ENCODE measurements at regions not wholly inside any gene's neighbourhood (a gene's known extent, or its start where the extent isn't known, plus 50 kb on each side); places are given as distances from the start of the nearest gene placed in this dataset.

- DNase-seq: no peak
Observed at GRCh38 chr6:87935196-87935595, 112.4 kb upstream of the SPACA1 start.

DNA sequence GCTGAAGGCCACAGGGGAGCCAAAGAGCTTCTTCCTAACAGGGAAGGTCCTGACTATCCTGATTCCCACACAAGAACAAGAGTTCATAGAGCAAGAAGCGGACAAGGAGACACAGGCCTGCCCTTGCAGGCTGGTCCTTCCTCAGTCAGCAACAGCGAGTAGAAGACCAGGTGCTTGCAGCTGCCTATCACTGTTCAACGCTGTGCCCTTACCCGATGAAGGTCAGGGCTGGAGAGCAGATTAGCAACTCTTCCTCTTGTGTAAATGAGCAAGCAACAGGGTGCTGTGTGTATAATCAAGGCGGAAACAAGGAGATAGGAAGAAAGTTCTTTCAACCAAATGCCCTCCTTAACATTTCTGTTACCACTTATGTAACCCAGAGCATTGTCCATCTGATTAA, 115.3 kb upstream of the SPACA1 start:
- no peak for DNase-seq

DNA sequence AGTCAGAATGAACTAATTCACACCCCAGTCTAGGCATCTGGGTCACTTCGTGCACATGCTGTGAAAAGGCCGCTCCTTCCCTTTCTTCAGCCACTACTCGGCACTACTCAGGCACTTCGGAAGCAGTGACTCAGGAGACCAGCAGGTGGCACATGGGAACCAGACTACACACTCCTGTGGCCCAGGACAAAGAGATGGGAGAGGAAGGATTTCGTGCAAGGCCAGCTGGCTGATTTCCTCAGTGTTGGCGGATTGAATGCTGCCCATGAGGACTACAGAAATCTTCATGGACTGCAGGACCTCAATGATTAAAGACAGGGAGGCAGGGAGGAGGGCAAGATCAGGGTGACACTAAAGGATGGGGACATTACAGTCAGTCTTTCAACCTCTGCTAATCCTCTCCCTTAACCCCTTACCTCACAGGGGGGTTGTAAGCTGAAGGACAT, 117.8 kb upstream of the SPACA1 start:
- DNase-seq: peak; percentile 87

DNA sequence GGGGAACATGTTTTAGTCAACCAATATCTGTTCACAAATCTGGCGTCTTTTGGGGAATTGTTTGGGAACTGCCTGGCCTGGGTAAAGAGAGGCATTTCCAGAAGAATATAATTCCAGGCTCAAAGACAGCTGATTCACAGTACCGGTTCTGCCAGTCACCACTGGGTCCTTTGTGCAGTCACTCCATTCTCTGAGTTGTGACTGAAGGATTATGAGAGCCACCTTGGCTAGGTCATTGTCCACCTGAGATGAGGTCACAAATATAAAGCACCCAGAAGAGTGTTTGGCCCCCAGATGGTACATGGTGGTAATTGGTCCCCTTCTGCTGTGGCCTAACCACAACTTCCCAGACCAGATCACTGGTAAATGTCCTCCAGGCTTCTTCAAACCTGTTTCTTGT, 121.0 kb upstream of the SPACA1 start:
- DNase-seq: no peak

- no peak for DNase-seq
Observed at GRCh38 chr6:87926072-87926471, 121.6 kb upstream of the SPACA1 start.

DNA sequence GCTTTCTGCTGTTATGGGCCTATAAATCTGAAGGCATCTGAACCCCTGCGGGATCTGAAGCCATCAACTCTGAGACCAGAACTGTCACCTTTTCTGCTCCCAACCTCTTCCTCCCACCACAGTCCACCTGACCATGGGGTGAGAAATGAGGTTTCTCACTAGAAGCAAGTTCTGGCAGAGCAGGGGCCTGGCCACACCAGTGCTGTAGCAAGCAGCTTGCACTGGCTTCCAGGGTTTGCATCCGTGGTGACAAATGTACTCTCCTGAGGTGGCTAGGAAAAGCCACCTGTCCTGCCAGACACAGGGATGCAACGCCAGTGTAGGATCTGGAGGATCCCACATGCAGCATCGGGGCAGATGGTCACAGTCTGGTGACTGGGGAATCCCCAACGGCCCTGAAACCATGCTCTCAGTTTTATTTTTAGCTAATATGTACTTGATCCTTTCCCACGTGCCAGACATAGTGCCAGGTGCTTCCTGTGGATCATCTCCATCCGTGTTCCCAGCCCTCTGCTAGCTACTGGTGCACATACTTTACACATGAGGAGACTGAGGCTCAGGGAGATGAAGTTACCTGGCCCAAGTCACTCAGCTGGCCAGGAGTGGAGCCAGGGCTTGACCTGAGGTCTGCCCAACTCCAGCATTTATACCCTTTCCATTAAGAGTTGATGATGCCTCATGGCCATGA, 122.1 kb upstream of the SPACA1 start:
- no peak for DNase-seq

DNA sequence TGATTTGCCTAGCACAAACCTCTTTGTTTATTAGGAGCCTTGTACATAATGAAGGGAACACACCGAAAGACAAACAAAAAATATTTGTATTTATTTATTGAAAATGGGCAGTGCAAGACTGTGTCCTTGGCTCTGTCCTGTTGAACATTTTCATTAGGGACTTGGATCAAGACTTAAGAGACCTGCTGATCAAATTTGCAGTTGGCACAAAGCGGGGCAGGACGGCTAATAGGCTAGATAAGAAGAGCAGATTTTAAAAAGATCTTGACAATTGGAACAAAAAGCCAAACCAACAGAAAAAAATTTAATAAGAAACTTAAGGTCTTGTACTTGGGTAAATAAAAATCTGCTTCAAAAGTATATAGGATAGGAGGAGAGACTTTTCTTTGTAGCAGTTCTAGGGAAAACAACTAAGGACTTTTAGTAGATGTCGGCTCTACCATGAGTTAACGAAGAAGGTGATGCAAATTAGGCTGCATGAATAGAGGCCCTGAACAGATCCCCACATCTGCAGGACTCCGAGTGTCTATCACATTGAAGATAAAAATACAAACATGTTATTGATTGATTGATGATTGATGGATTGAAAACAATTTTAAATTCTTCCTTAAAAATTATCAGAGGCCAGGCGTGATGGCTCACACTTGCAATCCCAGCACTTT, 124.1 kb upstream of the SPACA1 start:
- DNase-seq: no peak

DNA sequence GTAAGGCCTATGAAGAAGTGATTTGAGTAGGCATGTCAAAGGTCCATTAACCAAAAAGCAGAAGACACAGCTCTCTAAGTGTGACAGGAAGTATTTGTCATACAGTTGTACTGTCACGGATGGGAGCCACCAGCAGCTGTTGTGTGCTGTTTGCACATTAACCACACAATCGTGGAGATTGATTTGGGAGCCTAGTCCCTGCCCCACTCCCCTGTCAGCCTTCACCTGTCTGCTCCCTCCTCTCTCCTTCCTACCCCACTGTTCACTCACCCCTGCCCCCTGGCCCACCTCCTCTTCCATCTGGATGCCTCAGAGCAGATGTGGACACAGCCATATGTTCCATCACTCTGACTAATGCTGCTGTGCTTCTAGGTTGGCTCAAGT, 124.7 kb upstream of the SPACA1 start:
- no peak for DNase-seq

GRCh38 chr6:87922196-87922946, 125.3 kb upstream of the SPACA1 start:
- DNase-seq: no peak

DNA sequence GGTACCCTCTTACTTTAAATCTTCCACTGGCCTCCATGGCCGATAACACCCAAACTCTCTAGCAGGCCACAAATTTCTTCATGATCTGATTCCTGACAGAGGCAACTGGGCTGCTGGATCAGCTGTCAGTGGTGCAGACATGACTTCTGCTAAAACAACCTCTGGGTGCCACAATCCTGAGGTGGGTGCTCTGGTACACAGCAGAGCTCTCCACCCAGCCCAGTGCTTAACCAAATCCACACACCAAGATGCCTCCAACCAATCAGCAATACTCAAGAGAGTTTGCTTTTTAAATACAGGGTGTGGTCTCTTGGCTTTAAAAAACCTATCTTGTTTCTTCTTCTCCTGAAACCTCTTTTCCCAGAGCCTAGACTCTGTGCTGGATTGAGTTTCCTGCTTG, 126.6 kb upstream of the SPACA1 start:
- no peak for DNase-seq

DNA sequence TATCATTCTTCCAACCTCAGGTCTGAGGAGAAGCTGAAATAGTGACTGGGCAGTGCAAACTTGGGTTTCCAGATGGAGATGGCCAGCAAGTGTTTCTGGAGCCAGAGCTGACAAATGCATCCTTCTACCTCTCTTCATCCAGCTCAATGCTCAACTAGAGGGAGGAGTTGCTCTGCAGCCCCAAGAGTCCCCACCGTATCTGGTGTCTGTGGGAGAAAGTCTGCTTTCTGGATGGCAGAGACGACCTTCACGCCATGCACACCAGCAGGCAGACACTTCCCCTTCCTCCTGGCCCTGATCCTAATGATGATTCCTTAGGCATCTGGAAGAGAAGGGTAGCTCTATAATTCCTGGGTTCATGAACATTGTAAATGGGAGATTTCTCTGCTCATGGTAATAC, 127.4 kb upstream of the SPACA1 start:
- DNase-seq: no peak

DNA sequence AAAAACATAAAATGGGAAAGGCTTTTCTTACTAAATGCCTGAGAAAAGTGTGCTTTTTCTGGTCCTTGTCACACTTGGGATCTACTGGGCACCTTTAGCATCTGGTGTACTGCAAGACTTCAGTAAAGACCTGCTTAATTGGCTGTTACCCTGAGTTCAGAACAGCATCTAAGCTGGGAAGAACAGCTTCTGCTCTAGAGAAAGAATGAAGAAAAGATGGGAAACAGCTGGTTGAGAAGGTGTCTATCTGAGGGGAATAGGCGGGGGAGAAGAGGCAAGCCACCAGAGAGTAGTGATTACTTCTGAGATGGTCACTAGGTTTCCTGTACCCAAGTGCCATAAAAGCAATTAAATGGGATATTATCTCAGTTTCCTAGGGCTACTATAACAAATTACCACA, 128.2 kb upstream of the SPACA1 start:
- DNase-seq: no peak

GRCh38 chr6:87919001-87919400, 128.6 kb upstream of the SPACA1 start:
- DNase-seq: no peak

DNA sequence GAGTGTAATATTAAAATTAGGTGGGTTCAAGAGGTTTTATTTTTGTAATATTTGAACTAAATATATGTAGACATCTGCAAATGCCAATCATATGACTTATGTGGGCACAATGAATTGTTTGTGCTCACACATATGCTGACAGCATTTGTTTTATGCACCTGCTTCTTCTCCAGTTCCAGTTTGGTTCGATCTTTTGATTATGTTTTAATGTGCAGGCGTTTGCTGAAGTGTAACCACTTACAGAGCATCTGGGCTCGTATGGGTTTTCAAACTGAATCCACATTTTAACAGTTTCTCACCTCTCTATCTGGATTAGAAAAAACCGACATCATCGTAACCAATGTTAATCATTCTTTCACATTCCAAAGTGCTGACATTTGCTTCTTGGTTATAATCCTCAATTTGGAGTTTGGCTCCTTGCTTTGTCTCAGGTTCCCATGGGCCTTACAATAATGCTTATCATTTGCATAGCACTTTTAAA, 129.1 kb upstream of the SPACA1 start:
- no peak for DNase-seq

- DNase-seq: no peak
Observed at GRCh38 chr6:87917886-87918285, 129.8 kb upstream of the SPACA1 start.

GRCh38 chr6:87916446-87916845, 131.2 kb upstream of the SPACA1 start:
- DNase-seq: no peak

DNA sequence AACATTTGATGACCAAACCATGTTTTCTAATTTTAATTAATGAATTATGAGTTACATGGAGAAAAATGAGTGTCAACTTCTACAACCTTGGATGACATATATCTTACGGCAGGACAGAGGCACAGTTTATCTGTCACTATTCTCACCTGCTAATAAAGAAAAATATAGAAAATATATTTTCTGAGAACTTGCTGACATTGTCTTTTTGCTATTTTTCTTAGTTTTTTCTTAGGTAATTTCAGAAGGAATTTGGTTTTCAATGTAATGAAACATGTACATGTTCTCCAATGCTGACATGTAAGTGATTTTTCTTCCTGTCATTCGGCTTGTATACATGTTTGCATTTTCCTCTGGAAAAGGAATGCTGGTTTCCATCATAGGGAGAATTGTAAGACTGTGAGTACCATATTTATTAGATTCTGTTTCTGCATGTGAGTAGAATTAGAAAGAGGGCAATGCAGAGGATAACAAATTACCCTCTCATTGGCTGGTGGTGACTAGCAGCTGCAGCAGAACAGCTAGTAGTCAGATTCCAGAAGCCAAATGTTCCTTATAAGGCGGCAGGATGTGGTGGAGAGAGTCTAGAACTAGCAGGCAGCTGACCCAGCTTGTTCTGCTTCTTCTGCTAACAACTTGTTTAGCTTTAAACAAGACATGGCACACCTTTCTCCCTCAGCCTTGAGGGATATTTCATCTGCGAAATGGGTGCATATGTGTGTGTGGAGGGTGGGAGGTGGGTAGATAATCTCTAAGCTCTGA, 132.8 kb upstream of the SPACA1 start:
- DNase-seq: no peak

DNA sequence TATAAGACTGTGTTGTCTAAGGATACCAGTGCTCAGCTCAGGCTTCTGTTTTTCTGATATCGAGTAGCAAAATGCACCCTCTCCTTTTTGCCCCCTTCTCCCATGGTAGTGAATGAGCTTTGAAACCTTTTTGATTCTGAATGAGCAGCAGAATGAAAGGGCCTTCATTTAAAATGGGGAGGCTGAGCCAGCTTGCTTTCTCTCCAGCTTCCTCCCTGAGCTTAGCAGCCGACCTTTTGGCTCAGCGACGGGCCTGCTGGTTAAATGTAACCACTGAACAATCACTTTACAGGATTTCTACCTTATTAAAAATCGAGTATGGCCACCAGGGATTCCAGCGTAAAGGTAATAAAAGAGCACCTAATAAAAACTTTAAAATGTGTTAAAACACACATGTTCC, 133.7 kb upstream of the SPACA1 start:
- no peak for DNase-seq

- DNase-seq: no peak
Observed at GRCh38 chr6:87912102-87912501, 135.5 kb upstream of the SPACA1 start.

DNA sequence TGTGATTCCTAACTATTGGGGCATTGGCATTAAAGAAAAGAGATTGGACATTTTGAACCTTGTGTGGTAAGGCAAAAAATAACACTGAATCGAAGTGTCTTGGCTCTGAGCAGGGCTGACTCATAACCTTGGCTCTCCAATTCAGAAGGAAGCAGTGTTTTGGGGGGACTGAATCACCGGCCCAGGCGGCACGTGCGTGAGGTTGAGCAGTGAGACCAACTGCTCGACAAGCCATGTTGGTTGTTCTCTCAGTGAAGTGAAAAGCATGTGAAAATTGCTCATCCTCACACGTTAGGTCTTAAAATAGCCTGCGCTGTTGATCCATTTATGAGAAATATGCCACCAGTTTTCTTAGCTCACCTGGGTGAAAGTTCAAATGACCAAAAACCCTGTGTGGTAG, 137.8 kb upstream of the SPACA1 start:
- DNase-seq: no peak

GRCh38 chr6:87908978-87909811, 138.4 kb upstream of the SPACA1 start:
- DNase-seq: no peak

GRCh38 chr6:87907521-87907920, 140.1 kb upstream of the SPACA1 start:
- peak; percentile 49 for DNase-seq
